DND-41 (cell line): ENCODE measurements at regions not wholly inside any gene's neighbourhood (a gene's known extent, or its start where the extent isn't known, plus 50 kb on each side); places are given as distances from the start of the nearest gene placed in this dataset.

Experiments
- CTCF ChIP-seq: IDR thresholded peaks from 2 replicates; pipeline ENCODE4 v1.5.1; 2012; ENCODE audit warnings: borderline replicate concordance, low read length, moderate library complexity, mild to moderate bottlenecking; ENCODE audit not compliant: poor library complexity, severe bottlenecking; ENCODE audit errors: extremely low read depth
- EZH2 ChIP-seq: IDR thresholded peaks from 3 replicates; pipeline ENCODE4 v1.6.1; 2012; ENCODE audit warnings: borderline replicate concordance, low read depth, mild to moderate bottlenecking, moderate library complexity, low read length, inconsistent platforms; ENCODE audit not compliant: severe bottlenecking

DNA sequence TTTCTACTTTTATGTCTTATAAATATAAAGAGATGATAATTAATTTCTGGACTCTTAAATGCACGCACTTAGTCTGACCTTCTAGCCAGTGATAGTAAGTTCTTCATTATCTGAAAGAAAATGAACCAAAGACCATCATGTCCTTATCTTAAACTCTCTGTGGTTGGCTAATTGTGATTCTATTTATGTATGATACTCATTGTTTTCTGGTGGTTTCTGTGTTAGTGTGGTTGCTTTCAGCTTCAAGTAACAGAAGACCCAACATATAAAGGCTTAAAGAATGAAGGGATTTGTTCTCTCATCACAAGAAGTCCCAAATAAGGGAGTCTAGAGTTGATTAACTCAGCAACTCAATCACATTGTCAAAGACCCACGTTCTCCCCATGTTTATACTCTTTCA is 225.2 kb upstream of the TANK start:
- TF ChIP-seq CTCF (no peak), EZH2 (no peak)
